Esophagus mucosa (tissue), 1 donor: ENCODE measurements at regions not wholly inside any gene's neighbourhood (a gene's known extent, or its start where the extent isn't known, plus 50 kb on each side); places are given as distances from the start of the nearest gene placed in this dataset.
"Not testable (repeated sequence)": the region's sequence is repeated elsewhere in the genome, so short reads cannot be mapped to it uniquely, and the experiment has no call there.

Experiments
- ATAC-seq: fragments of 200-7000 bp; cut with Tn5 transposase; one replicate; pipeline ENCODE4 v1.9.1; 2020
- donor health status: DM: yes; HTN: yes; CAD: no.

- no peak for ATAC-seq
Measured at GRCh38 chr19:29154163-29154562, 58.8 kb downstream of the UQCRFS1 start.

GRCh38 chr19:29145756-29146155 is 67.2 kb downstream of the UQCRFS1 start:
- ATAC-seq = no peak

- ATAC-seq = no peak
Measured at GRCh38 chr19:29143183-29143582, 69.8 kb downstream of the UQCRFS1 start.

DNA sequence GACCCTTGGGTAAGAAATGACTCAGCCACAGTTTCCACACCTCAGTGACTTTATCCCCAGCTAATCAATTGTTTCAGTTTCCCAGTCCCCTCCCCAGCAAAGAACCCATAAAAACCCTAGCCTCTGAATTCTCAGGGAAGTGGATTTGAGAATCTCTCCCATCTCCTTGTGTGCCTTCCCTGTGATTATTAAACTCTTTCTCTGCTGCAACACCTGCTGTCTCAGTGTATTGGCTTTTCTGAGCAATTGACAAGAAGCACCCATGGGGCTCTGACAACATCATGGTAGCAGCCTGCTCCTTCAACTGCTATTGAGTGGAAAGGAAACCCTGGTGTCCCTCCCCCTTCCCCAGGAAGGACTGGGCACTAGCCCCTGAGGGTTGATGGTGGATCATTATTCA is 73.7 kb downstream of the UQCRFS1 start:
- ATAC-seq = no peak

DNA sequence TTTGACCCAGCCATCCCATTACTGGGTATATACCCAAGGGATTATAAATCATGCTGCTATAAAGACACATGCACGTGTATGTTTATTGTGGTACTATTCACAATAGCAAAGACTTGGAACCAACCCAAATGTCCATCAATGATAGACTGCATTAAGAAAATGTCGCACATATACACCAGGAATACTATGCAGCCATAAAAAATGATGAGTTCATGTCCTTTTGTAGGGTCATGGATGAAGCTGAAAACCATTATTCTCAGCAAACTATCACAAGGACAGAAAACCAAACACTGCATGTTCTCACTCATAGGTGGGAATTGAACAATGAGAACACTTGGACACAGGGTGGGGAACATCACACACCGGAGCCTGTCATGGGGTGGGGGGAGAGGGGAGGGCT is 74.7 kb downstream of the UQCRFS1 start:
- not testable (repeated sequence) for ATAC-seq

DNA sequence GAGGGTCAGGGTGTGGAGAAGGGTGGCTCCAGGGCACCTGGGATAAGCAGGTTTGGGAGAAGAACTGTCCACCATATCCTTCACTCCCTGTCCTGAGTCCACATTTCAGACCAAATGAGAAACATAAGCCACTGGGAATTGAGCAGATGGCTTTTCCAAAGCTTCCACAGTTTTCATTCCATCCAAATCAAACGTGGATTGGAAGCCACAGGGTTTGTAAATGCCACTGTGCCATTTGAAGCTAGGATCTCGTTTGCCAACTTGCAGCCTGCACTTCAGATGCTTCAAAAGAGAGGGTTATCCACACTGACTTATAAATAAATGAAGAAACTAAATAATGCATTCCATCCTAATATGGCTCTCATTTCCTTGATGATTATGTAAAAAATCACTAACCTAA is 81.5 kb downstream of the UQCRFS1 start:
- ATAC-seq = no peak

DNA sequence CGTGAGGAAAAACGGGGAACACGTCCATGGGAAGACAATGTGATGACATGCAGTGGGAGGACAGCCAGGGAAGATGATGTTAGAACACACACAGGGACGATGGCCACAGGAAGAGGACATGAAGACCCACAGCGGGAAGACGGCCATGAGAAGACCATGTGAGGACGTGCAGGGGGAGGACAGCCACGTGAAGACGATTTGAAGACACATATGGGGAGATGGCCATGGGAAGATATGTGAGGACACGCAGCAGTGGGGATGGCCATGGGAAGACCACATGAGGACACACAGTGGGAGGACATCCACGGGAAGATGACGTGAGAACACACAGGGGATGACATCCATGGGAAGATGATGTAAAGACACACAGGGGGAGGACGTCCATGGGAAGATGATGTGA is 83.8 kb downstream of the UQCRFS1 start:
- ATAC-seq = no peak

DNA sequence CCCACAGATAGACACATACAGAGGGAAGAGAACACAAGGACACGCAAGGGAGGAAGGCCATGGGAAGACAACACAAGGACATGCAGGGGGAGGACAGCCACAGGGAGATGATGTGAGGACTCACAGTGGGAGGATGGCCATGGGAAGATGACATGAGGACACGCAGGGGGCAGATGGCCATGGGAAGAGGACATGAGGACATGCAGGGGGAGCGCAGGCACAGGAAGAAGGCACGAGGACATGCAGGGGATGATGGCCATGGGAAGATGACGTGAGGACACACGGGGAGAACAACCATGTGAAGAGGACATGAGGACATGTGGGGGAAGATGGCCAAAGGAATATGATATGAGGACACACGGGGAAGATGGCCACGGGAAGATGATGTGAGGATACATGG is 84.7 kb downstream of the UQCRFS1 start:
- ATAC-seq = no peak

DNA sequence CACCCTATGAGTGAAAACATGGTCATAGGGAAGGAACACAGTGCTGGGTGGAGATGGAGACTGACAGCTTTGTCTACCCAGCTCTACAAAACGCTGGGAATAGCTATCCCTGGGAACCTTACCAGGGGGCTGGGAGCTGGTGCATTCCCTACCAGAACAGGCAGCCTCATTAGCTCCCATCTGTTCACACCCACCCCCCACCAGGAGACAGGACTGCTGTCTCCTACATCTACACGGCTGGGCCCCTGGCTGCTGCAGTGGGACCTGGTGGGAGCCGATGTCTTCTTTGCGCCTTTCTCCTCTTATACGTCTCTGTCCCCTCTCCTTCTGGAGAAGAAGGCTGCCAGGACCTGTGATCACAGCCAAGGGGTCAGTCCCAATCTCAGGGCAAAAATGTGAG is 90.8 kb downstream of the UQCRFS1 start:
- ATAC-seq = no peak

- peak; percentile 43 for ATAC-seq
Measured at GRCh38 chr19:29121684-29122083, 91.3 kb downstream of the UQCRFS1 start.

DNA sequence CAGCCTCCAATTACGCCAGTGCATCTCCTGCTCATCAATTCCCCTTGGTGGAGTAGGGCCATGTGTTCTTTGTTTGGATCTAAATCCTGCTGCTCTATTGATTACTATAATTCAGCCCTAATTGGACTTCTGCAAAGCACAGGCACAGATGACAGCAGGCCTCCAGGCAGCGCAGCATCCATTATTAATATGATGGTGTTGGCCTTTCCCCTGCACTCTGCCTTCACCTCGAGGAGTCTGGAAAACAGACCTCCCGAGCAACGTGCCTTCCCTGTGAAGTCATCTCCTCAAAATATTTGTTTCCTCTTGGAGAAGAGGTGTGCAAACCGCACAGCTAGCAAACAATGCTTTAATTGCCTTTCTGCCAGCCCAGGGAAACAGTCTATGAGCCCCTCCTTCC is 92.5 kb downstream of the UQCRFS1 start:
- no peak for ATAC-seq

- no peak for ATAC-seq
Measured at GRCh38 chr19:29119590-29119989, 93.4 kb downstream of the UQCRFS1 start.

DNA sequence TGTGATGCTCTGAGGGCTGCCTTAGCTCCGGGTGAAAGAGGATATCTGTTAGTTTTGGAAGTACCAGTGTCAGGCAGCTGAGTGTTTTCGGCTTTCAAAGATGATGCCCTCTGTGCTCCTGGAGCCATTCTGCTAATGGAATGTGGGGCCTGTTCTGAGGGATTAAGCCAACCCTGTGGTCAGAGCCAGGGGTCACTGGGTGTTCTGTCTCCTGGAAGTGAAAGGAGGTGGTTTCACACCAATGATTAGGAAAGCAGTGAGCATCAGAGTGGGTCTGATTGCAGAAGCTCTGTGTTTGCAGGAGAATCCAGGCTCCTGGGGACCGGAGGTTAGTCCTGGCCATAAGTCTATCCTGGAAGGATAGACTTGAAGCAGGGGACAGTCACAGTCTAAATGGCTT is 94.6 kb downstream of the UQCRFS1 start:
- no peak for ATAC-seq

DNA sequence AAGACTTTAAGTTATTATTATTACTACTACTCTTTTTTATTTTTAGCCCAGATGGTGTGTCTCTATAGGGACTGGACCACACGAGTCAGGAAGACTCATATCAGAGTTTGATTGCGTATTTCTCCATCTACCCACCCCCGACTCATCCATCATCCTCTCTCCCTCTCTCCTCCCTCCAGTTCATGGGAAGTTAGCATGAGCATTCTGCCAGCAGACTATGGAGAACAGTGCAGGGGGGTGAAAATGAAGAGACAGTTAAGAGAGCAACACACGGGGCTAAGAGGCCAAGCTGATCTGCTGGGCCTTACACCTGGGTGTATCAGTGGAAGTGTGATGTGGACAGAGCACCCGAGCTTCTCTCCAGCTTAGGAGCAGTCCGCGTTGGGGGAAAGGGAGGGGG is 95.0 kb downstream of the UQCRFS1 start:
- no peak for ATAC-seq

DNA sequence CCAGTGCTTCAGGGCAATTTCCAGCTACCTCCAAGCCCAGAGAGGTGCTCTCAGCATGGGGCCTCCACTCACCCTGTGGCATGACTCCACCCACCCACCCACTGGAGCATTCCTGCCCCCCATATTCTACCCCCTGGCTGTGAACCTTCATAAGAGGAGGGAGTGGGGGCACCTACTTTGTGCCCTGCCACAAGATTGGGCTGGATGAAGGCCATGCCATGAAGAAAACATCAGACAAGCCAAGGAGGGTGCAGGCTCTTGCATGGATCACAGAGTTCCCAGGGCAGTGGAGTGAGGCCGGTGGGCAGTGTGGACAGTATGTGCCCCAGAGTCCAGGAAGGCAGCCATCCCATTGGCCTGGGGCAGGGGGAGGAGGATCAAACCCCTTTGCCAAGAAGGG is 97.8 kb downstream of the UQCRFS1 start:
- ATAC-seq = no peak

DNA sequence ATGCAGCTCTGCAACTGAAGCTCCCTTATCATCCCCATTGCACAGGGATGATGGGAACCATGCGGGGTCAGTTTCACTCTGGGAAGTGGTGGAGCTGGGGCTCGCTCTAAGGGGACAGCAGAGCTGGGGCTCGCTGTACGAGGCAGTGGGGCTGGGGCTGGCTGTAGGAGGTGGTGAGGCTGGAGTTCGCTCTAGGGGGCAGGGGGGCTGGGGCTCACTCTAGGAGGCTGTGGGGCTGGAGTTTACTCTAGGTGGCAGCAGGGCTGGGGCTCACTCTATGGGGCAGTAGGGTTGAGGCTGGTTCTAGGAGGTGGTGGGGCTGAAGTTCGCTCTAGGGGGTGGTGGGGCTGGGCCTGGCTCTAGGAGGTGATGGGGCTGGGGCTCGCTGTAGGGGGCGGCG is 99.1 kb downstream of the UQCRFS1 start:
- ATAC-seq = no peak

DNA sequence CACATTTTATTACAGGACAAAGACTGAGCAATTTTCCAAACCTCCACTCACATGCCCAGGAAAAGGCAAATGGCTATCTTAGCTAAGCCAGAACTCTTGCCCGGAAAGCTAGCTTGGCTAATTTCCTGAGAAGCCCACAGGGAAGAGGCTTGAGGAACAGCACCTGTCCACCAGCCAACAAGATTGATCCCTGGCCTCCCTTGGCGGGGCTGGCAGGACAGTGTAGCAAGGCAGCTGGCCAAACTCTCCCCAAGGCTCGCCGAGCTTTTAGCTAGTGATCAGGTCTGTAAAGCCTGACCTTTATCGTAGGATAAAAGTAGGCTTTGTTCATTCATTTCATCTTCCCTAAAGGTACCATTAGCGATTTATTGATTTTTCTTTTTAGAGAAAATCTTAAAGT is 101.4 kb downstream of the UQCRFS1 start:
- no peak for ATAC-seq

DNA sequence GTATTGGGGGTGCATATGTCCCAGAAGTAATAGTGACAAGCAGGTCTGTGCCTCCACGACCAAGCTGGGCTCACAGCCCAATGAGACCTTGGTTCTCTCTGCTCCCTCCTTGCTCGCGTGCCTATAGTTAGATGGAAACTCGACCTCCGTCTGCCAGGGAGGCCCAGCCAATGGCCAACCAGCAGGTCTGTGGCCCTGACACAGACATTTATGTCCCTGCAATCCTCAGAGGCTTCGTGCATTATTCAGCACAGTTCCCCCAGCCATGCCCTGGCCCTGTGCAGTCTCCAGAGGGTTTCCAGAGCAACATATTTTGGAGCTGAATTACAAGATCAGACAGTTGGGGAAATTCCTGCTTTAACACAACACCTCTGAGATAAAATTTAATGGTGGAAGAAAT is 105.1 kb downstream of the UQCRFS1 start:
- ATAC-seq = no peak

DNA sequence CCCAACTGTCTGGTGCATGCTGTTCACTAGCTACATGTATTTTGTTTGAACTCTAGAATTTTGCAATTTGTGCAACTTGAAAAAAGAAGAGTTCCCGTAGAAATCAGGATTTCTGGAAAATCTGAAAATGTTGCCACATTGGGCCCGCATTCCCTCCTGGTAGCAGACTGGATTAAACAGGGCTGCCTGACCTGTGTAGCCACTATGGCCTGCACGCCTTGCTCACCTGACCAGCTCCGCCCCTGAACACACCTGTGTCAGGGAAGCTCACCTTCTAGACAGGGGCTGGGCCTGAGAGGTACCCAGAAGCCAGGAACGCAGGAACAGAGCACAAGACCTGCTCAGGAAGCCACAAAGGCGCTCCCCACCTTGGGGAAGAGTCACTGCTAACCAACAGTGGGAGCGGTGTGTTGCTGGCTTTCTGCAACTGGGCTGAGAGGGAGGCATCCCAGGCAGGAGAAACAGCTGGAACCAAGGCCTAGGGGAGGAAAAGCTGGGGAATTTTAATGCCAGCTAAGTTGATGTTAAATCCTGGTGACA is 106.5 kb downstream of the UQCRFS1 start:
- peak; percentile 73 for ATAC-seq

GRCh38 chr19:29105629-29106292 is 107.2 kb downstream of the UQCRFS1 start:
- no peak for ATAC-seq

DNA sequence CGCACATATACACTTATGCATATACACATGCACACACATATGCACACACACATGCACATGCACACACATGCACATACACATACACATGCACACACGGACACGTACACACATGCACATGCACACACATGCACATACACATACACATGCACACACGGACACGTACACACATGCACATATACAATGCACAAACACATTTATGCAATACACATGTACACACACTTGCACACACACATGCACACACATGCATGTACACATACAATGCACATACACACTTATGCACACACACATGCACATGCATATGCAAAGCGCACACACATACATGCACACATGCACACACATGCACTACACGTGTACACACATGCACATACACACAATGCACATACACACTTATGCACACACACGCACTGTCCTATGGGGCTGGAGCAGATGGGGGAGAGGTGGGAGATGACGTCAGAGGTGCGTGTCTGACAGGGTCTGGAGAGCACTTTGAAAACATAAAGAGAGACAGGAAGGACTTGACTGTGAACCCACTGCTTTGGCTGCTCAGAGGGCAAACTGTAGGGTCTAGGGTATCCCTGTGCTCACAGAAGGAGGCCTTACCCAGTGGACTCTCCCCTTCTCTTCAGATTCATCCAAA is 108.2 kb downstream of the UQCRFS1 start:
- ATAC-seq = no peak

GRCh38 chr19:29098863-29099481 is 114.0 kb downstream of the UQCRFS1 start:
- ATAC-seq = peak; percentile 98

DNA sequence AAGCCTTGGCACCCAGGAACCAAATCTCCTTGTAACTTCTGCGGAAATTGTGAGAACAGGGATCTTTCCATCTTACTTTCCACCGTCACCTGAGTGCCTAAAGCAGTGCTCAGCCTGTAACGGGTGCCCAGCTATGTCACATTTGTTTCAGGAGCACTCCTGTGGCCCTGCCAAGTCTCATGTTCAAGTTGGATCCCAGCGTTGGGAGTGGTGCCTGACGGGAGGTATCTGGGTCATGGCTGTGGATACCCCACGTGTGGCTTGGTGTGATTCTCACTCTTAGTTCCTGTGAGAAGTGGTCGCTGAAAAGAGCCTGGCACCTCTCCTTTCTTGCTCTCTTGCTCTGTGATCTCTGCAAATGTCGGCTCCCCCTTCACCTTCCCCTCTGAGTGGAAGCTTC is 114.9 kb downstream of the UQCRFS1 start:
- no peak for ATAC-seq

- ATAC-seq = no peak
Measured at GRCh38 chr19:29096896-29097295, 116.1 kb downstream of the UQCRFS1 start.
